NCI-H748 (cell line): ENCODE measurements at regions not wholly inside any gene's neighbourhood (a gene's known extent, or its start where the extent isn't known, plus 50 kb on each side); places are given as distances from the start of the nearest gene placed in this dataset.
"Not testable (repeated sequence)": the region's sequence is repeated elsewhere in the genome, so short reads cannot be mapped to it uniquely, and the experiment has no call there.

Source experiments
- DNase-seq: peaks from one replicate; lab custom pipeline; 2025; ENCODE audit not compliant: unreplicated experiment; lab: John Stamatoyannopoulos, UW

DNA sequence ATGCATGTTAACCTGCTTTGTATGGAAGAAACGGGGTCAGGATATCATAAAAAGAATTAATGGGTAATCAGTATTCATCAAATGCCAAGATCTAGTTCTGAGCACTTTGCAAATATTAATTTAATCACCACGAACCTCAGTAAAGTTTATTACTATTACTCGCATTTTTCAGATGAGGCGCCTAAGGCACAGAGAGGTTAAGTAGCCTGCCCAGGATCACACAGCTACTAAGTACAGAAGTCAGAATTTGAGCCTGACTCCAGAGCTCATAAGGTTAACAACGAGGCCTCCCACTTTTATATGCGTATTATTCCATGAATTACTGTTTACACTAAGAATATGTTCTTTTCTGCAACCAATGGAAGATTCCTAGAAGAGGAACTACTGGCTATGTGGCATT lies 109.6 kb upstream of the KLF13 start:
- no peak for DNase-seq

DNA sequence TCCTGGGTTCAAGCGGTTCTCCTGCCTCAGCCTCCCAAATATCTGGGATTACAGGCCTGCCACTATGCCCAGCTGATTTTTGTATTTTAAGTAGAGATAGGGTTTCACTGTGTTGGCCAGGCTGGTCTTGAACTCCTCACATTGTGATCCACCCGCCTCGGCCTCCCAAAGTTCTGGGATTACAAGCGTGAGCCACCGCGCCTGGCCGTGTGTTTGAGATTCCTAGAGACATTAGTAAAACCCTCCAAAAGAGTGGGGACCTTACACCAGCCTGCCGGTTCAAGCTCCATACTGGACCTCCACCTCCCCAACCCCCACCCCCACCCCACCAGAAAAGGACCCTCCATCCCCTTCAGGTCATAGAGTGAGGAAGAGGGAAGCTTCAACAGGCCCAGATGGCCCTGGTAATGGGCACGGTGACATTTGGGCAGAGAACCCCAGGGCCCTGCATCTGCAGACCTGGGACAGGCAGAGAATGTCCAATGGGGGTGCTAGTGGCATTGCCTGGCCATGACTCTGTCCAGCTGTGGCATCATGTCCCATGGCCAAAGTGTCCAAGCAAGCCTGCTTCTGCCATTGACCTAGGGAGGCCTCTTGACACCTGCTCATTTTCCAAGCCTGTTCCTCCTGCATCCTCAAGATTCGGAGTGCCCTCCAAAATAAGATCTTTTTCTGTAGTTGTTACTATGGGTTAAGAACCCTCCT lies 108.9 kb upstream of the KLF13 start:
- DNase-seq: no peak

DNA sequence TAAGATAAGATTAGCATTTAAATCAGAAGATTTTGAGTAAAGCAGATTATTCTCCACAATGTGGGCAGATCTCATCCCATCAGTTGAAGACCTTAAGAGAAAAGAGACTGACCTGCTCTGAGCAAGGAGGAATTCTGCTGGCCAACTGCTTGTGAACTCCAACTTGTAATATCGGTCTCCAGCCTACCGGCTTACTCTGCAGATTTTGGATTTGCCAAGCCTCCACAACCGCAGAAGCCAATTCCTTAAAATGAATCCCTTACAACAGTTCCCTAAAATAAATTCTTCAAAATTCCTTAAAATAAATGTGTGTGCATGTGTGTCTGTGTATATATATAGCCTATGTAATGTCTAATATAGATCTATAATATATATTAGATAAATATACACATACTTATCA lies 107.4 kb upstream of the KLF13 start:
- no peak for DNase-seq

DNA sequence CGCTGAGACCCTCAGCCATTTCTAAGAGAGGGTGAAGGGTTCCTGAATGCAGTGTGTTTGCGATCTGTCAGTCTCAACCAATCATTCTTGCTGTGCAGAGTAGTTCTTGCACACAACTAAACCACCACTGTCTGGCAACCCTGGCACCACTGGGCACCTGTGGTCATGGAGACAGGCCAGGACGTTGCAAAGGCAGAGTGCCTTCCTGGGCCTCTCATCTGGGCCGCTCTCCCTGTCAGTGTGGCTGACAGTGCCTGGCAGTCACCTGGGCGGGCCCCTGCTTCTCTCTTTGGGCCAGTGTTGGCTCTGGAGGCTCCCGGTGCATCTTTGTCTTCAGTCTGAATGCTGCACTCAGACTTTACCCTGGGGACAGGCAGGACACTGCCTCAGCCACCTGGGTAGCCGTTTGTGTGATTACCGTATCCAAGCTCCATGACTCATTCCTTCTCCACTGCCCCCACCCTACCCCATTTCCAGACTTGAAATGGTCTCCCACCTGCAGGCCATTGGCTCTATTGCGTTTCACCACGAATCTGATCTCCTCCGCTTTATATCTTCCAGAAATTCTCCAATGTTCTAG lies 104.6 kb upstream of the KLF13 start:
- no peak for DNase-seq

DNA sequence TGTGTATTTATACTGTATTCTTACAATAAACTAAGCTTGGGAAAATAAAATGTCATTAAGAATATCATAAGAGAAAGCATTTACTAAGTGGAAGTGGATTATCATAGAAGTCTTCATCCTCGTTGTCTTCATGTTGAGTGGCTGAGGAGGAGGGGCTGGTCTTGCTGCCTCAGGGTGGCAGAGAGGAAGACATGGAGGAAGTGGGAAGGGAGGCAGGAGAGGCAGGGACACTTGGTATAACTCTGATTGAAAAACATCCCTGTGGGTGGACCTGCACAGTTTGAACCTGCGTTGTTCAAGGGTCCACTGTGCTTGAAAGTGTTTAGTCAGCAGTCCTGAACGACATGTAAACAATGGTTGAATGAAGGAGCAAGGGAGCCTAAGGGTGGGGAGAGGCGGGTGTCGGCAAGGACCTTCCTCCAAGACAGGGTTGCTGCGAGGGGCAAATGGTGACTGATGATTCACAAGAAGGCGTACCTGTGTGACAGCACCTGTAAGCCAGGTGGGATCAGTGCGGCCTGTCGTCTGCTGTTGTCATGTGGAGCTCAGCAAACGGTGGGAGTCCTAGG lies 103.8 kb upstream of the KLF13 start:
- peak; percentile 52 for DNase-seq

DNA sequence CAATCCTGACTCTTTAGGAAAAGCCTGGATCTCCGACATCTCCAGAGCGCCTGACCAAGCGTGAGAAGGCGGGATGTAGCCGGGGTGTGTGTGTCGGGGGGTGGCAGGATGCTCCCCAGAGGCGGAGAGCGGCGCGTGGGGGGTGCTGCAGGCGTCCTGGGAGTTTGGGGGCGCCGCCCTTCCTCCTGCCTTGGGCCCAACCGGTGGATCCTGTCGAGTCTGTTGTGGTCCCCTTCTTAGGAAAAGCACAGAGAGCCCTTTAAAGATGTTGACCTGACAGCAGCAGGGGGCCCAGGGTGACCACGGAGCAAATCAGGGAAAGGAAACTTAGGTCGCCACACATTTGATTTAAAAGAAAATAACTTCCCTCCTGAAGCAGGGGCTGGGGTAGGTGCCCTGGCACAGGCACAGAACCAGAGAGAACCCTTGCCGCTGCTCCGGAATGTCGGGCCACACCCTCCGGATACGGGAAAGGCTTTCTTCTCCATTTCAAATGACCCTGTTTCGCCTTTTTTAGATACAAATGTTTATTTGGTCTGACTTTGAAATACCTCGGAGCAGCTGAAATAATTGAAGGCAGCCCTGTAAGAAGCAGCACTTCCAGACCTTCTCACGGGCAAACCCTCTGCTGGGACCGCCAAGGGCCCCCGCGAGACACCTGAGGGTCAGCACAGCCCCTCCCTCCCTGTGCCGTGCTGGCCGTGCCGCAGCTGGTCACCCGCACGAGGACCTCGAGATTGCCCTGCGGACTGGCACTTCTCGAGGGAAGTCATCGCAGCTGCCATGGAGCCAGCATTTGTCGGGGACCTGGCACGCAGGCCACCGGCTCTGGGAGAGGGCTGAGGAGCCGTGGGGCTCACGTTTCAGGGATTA lies 102.9 kb upstream of the KLF13 start:
- no peak for DNase-seq

DNA sequence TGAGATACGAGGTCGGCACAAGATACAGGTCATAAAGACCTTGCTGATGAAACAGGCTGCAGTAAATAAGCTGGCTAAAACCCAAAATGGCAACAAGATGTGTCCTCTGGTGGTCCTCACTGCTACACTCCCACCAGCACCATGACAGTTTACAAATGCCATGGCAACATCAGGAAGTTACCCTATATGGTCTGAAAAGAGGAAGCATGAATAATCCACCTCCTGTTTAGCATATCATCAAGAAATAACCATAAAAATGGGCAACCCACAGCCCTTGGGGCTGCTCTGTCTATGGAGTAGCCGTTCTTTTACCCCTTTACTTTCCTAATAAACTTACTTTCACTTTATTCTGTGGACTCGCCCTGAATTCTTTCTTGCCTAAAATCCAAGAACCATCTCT lies 102.0 kb upstream of the KLF13 start:
- not testable (repeated sequence) for DNase-seq

DNA sequence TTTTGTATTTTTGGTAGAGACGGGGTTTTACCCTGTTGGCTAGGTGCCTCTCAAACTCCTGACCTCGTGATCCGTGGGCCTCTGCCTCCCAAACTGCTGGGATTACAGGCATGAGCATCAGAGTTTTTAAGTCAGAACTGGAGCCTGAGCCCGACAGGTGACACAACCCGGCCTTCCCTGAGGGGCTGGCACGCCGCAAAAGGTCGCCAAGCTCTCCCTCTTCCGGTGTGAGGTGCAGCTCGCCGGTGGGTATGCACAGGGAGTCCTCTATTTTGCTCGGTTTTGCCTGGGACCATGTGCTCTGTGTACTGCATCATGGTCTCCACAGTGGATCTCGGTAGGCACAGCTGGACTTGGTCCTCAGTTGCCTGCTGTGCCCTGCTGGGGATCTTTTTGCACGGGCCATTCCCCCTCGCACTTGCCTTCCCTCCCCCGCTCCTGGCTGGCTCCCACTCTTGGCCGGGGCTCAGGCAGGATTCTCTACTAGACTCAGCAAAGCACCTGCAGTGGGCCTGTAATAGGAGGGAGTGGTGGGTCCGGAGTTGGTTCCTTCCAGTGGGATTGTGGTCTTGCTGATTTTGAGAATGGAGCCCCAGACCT lies 101.2 kb upstream of the KLF13 start:
- DNase-seq: no peak

DNA sequence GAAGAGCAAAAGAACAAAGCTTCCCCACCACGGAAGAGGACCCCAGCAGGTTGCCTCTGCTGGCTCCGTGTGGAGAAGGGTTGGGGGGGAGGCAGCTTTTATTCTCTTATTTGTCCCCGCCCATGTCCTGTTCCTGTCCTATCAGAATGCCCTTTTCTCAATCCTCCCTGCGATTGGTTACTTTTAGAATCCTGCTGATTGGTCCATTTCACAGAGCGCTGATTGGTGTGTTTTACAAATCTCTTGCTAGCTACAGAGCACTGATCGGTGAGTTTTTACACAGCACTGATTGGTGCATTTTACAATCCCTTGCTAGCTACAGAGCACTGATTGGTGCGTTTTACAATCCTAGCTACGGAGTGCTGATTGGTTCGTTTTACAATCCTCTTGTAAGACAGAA lies 100.6 kb upstream of the KLF13 start:
- no peak for DNase-seq

DNA sequence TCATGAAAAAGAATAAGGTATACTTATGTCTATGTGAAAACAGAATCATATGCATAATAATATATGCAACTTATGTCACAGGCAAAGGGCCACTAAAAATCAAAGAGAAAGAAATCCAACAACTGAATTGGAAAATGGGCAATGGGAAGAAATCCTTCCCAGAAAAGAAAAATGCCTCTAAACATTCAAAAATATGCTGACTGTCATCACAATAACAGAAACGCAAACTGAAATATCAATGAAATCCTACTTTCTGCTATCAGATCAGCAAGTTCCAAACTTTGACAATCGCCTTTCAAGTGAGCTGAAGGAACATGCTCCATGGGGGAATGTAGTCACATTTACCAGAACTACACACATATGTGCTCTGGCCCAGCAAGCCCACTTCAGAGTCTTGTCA lies 99.4 kb upstream of the KLF13 start:
- no peak for DNase-seq

DNA sequence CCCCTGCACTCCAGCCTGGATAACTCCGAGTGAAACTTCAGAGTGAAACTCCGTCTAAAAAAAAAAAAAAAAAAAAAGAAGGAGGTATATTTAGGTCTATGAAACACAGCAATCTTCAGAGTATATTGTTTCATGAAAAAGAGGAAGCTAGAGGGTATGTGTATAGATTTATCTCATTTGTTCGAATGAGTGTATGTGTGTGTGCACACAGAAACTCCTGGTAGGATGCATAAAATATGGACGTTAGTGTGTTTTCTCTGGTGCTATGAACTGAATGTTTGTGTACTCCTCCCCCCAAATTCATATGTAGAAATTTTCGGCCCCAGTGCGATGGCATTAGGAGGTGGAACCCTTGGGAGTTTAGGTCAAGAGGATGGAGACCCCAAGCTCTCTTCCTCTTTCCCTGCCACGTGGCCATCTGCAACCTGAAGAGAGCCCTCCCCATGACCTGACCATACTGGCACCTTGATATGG lies 98.6 kb upstream of the KLF13 start:
- no peak for DNase-seq

DNA sequence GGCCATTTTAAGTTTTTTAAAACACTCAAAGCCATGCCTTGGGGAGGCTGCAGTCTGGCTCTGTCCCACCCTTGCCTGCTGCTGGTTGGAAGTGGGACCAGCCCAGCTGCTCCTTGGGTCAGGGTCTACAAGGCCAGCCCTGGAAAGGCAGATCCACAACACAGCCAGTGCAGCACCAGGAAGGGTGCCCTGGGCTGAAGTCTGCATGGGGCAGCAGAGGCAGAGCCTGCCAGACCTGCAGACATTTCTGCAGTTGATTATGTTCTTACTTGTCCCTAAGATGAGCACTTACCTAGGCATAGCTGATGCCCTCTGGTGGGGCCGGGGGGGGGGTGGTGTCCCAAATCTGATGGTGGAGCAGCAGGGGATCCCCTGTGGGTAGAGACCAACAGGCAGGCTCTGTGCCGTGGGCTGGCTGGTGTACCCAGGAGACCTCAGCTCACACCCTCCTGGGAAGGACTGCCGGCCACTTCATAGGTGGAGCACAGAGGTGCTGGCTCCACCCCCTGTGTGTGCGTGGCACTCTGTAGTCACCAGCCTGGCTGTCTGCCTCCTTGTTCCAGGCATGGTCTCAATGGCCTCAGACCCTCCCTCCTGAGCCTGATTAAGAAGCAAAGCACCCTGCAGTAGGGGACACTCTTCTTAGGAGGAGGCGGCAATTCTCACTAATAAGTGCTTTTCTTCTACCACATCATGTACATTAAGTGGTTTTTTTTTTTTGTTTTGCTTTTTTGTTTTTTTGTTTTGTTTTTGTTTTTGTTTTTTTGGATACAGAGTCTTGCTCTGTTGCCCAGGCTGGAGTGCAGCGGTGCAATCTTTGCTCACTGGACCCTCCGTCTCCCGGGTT lies 97.4 kb upstream of the KLF13 start:
- peak; percentile 29 for DNase-seq

DNA sequence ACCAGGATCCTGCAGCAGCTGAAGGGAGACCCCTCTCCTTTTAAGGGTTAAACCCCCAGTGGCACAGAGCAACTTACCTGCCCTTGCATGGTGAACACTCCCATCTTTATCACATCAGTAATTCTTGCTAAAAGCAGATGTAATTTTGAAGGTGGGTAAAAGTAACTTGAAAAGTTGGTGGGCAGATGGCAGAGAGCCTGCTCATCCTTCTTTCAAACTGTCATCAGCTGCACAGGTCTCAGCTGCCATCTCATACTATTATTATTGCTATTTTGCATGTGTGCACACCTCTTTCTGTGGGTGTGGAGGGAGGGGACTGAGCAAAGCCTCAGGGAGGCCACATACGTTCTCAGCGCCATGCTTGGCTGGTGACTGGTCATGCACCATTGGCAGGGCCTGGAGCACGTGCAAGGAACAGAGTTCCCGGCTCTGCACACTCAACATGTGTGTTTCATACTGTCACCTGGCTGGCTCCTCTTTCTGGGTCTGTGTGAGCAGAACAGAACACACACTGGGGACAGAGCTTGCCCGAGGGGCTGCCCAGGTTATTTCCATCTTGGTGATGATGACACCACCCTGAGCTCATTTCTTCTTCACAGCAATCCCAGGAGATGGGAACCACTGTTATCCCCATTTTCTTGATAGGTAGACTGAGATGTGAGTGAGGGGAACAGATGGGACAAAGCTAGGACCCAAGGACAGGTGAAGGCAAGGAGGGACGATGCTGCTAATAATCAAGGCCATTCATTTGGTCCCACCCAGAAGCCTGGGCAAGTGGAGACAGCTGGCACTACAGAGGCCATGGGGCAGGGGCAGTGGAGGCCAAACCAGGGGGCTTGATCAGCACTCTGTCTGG lies 95.8 kb upstream of the KLF13 start:
- no peak for DNase-seq

DNA sequence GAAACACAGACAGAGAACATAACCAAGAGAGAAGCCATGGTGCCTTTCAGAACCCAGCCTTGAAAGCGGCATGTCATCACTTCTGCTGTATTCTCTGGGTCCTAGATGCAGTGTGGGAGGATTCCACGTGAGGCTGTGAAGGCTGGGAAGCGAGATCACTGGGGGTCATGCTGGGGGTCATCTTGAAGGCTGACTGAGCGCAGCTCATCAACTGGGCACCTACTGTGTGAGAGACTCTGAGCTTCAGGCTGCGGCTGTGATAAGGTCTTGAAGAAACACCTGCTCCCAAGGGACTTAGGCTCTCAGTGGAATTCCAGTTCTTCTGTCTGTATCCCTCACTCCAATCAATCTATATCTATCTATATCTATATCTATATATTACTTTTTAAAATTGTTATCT lies 91.8 kb upstream of the KLF13 start:
- no peak for DNase-seq

DNA sequence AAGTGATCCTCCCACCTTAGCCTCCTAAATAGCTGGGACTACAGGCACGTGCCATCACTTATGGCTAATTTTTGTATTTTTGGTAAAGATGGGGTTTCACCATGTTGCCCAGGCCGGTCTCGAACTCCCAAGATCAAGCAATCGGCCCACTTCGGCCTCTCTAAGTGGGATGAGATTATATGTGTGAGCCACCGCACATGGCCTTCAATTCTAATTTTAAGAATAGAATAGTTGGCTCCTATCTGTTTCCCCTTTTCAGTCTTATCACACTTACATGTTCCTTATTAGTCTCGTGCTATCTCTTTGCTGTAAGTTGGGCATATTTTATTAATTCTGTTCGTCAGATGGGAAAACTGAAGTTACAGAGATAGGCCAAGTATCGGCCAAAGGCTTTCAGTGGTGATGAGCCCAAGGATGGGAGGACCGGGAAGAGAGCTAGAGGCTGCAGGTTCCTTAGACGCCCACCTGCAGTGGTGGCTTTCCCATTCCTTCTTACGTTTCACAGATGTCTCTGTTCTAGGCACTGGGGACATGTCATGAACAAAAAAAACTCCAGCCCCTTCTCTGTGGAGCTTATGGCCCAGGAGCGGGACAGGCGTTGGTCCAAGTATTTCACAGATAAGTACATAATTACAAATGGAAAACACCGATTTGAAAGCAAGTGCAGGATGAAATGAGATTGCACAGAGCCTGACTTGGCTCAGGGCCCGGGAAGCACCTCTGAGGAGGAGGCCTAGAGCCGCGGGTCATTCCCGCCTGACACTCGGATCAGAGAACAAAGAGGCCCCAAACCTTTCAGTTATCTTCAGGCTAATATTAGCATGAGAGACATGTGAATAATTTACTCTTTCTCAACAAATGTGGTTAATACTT lies 91.1 kb upstream of the KLF13 start:
- DNase-seq: peak; percentile 86

DNA sequence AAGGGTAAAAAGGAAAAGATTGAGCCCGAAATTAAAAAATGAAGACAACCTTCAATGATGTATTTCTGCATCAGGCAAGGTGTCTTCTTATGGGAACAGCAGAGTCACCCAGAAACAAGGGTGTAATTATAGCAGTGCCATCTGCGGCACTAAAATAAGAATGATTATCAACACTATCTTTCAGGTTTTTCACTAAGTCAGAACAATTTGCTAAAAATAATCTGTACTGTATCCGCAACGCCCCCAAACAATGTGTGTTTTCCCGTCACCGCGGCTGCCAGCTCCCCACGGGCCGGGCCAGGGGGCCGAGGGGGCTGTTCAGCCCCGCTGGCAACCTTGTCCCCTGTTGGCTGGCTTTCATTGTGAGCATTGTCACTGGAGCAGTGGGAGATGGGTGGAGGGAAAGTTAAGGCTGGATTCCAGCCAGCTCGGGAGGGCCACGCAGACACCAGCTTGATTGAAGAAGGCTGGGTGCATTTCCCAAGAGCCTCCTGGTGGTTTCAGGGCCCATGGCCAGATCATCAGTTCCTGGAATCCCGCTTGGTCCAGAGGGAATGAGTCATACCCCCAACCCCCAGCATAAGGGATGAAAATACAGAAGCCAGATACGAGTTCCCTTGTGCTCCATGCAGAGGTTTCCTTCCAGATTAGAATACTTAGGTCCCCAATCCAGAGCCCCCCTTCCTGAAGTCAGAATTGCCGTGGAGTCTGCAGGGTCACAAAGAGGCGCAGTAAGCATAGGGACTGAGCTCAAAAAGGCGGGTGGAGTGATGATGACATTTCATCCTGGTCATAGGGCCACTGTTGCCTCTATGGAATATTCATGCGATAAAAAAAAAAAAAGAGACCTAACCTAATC lies 90.2 kb upstream of the KLF13 start:
- peak; percentile 70 for DNase-seq

DNA sequence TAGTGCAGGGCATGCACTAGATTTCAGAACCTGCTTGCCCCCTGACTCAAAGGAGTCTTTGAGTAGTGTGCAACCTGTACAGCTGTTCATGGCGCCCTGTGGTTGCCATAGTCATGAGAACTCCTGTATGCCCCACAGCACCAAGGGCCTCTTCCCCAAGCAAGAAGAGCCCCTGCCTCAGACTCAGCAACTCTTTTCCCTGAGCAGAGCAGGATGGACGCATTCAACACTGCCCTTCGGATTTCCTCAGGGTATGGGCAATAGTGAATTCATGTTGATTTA lies 89.7 kb upstream of the KLF13 start:
- peak; percentile 3 for DNase-seq

DNA sequence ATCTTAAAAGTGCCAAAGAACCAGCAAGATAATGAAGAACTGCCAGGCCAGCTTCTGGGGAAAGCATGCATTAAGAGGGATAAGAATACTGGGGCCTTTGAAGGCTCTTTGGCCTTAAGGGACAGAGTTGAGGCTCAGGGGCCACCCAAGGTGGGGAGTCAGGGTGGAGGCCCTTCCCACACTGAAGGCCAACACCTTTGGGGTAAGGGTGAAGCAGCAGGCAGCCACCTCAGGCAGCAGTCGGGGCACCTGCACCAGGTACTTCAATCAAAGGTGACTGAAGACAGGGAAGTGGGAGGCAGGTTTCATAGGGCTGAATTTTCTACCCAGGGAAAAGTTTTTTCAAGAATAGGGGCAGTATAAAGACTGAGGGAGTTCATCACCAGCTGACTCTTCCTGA lies 87.7 kb upstream of the KLF13 start:
- no peak for DNase-seq
